Right lobe of liver (tissue), 6 donors: ENCODE measurements at regions not wholly inside any gene's neighbourhood (a gene's known extent, or its start where the extent isn't known, plus 50 kb on each side); places are given as distances from the start of the nearest gene placed in this dataset.
A peak's percentile ranks its signal among the peaks of the same experiment; 100 is the strongest.
"Not testable (repeated sequence)": the region's sequence is repeated elsewhere in the genome, so short reads cannot be mapped to it uniquely, and the experiment has no call there.

Experiments
- ATAC-seq, 4 donors: fragments of 200-7000 bp; cut with Tn5 transposase; one replicate each; pipeline ENCODE4 v1.9.1; 2020; ENCODE audit warnings: mild to moderate bottlenecking in 4 of 4, moderate library complexity in 4 of 4
- DNase-seq, 3 donors: peaks; one replicate each; pipeline ENCODE4 v3.0.0-alpha.2; 2020
- H3K27ac ChIP-seq, 3 donors: fragments of 200-600 bp; one replicate each; pipeline ENCODE4 v1.8.0; 2022
- H3K27me3 ChIP-seq, 2 donors: fragments of 200-600 bp; one replicate each; pipeline ENCODE4 v1.8.0; 2022
- H3K36me3 ChIP-seq, 4 donors: fragments of 200-600 bp; sonication (generic) in 1 of 4; one replicate each; pipeline versions ENCODE4 v1.5.1 to v1.8.0; 2017 to 2022; ENCODE audit warnings: control low read depth in 1 of 4
- H3K4me1 ChIP-seq, 4 donors: fragments of 200-600 bp; sonication (generic) in 1 of 4; one replicate each; pipeline versions ENCODE4 v1.5.1 to v1.8.0; 2017 to 2022; ENCODE audit warnings: control low read depth in 1 of 4
- H3K4me3 ChIP-seq, 3 donors: fragments of 200-600 bp; one replicate each; pipeline ENCODE4 v1.8.0; 2022
- H3K9me3 ChIP-seq, 4 donors: fragments of 200-600 bp; sonication (generic) in 1 of 4; one replicate each; pipeline versions ENCODE4 v1.5.1 to v1.8.0; 2017 to 2022; ENCODE audit warnings: control low read depth in 1 of 4
- CTCF ChIP-seq, 4 donors: fragments of 200-600 bp in 3 of 4; fragments of 450-650 bp in 1 of 4; IDR thresholded peaks; one replicate each; pipeline versions ENCODE4 v1.5.1 to v1.8.0; 2016 to 2022; ENCODE audit warnings: antibody characterized with exemption in 4 of 4, mild to moderate bottlenecking in 2 of 4
- POLR2A ChIP-seq: fragments of 450-650 bp; IDR thresholded peaks from one replicate; pipeline ENCODE4 v1.6.1; 2017; ENCODE audit warnings: antibody characterized with exemption, mild to moderate bottlenecking
- WGBS: methylation state at CpG from one replicate; pipeline ENCODE4 v1.1.6; 2018; ENCODE audit warnings: low coverage, low lambda C conversion rate; ENCODE audit not compliant: insufficient coverage; ENCODE audit errors: missing lambda C conversion rate; 5-methylcytosine and 5-hydroxymethylcytosine counted together
- intact Hi-C, 2 donors: fragments of 100-400 bp; cut with DNase I; formaldehyde crosslinking; loops; one replicate each; pipeline versions ENCODE4 v1.11.2 to v1.14.1; 2022
- donor health status: DM: no; HTN: yes; CAD: no.
- donor health status: DM: no; HTN: no; CAD: no.
- donor health status: DM: no; HTN: no; CAD: no.
- donor health status: DM: no; HTN: yes; CAD: no.
- donor health status: DM: no; HTN: yes; CAD: no.

- no peak for TF ChIP-seq CTCF (IDR thresholded peaks at IDR 0.05)
- ATAC-seq = no peak
- H3K4me3 ChIP-seq = no peak overlapping the region
- no peak overlapping the region for H3K27ac ChIP-seq
- H3K9me3 ChIP-seq = no peaks in the 10 kb centered on the region
- 80% methylated on average over 5 of the region's 15 CpGs for WGBS
- H3K36me3 ChIP-seq = no peaks in the 10 kb centered on the region
- no peak for DNase-seq
- intact Hi-C loops = no loop called here
- H3K4me1 ChIP-seq = no peaks in the 10 kb centered on the region
- no peaks in the 10 kb centered on the region for H3K27me3 ChIP-seq
These were observed 101.3 kb upstream of the SALL3 start for GRCh38 chr18:78878335-78878734.

- H3K9me3 ChIP-seq, H3K4me3 ChIP-seq, DNase-seq, H3K36me3 ChIP-seq, H3K27ac ChIP-seq, H3K4me1 ChIP-seq, H3K27me3 ChIP-seq, intact Hi-C loops: not testable (repeated sequence)
- TF ChIP-seq CTCF (IDR thresholded peaks at IDR 0.05) = peak; percentile 13 to 44 (median 36)
- ATAC-seq = peak in 2 of 4 donors; percentile 31 to 49
- 80% methylated on average over 32 of the region's 56 CpGs for WGBS
These were observed 100.3 kb upstream of the SALL3 start for GRCh38 chr18:78879072-78879883.

DNA sequence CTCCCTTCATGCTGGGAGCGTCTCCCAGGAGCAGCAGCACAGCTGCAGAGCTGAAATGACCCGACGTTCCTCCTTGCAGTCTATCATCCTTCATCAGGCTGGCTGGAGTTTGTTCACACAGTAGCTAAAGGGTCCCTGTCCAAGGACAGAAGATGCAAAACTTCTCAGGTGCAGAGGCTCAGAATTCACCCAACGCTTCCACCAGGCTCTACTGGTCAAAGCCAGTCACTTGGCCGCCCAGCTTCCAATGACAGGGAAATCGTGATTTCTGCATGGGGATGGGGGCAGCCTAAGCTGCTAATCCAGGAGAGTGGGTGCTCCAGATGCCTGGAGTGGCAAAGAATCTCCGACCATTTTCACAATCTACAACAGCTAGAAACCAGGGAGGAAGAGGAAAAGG lies 97.0 kb upstream of the SALL3 start:
- Histone ChIP-seq H3K4me1 (no peaks in the 10 kb centered on the region), H3K36me3 (no peaks in the 10 kb centered on the region), H3K4me3 (no peak overlapping the region), H3K27me3 (no peaks in the 10 kb centered on the region), H3K27ac (no peak overlapping the region), H3K9me3 (no peaks in the 10 kb centered on the region)
- intact Hi-C loops = no loop called here
- DNase-seq (no peak), ATAC-seq (no peak)
- no peak for TF ChIP-seq POLR2A
- no peak for TF ChIP-seq CTCF (IDR thresholded peaks at IDR 0.05)
- WGBS = 45% methylated on average over 6 of the region's 7 CpGs

DNA sequence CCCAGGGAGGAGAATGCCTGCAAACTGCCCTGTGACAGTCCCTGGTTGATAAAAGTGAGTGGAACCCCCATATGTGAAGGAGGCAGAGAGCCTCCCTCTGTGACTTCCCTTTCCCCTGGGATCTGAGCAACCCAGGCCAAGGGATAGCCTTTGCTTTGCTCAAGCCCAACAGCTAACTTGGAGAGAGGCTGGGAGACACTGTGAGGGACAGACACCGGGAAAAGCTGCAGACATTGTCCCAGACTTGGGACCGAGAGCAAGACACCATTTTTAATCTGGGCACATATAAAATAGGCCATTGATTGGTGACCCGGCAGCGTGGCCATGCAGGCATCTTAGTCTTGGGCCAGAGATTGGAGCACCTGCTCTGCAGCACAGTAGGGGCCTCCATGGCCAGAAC lies 96.1 kb upstream of the SALL3 start:
- no peaks in the 10 kb centered on the region for H3K9me3 ChIP-seq
- no peaks in the 10 kb centered on the region for H3K36me3 ChIP-seq
- ATAC-seq (no peak), DNase-seq (no peak)
- no peak overlapping the region for H3K4me3 ChIP-seq
- intact Hi-C loops = no loop called here
- TF ChIP-seq POLR2A (no peak), CTCF (IDR thresholded peaks at IDR 0.05) (no peak)
- no peaks in the 10 kb centered on the region for H3K4me1 ChIP-seq
- 89% methylated on average over 4 of the region's 4 CpGs for WGBS
- no peaks in the 10 kb centered on the region for H3K27me3 ChIP-seq
- H3K27ac ChIP-seq = no peak overlapping the region
